Frontal cortex (tissue), 3 donors: ENCODE measurements at regions not wholly inside any gene's neighbourhood (a gene's known extent, or its start where the extent isn't known, plus 50 kb on each side); places are given as distances from the start of the nearest gene placed in this dataset.
A peak's percentile ranks its signal among the peaks of the same experiment; 100 is the strongest.

Source experiments
- DNase-seq, 2 donors: peaks; one replicate each; pipeline ENCODE4 v3.0.0; 2012; ENCODE audit warnings: low spot score in 2 of 2
- FAIRE-seq: peaks from 2 replicates; lab custom pipeline; 2012; peaks lifted over from hg19 to GRCh38; lab: Jason Lieb, UNC
- donor health status: control.
- donor health status: control.
- donor health status: control.

GRCh38 chr3:99504258-99504657, 134.1 kb upstream of the COL8A1 start:
- no peak for FAIRE-seq
- no peak for DNase-seq

GRCh38 chr3:99503350-99503749, 135.0 kb upstream of the COL8A1 start:
- FAIRE-seq (no peak), DNase-seq (no peak)

GRCh38 chr3:99502871-99503270, 135.5 kb upstream of the COL8A1 start:
- FAIRE-seq (no peak), DNase-seq (no peak)

GRCh38 chr3:99500485-99500884, 137.9 kb upstream of the COL8A1 start:
- FAIRE-seq, result no peak
- DNase-seq, result no peak

- DNase-seq (peak in 1 of 2 donors; percentile 9), FAIRE-seq (no peak)
Measured at GRCh38 chr3:99499235-99500158, 138.9 kb upstream of the COL8A1 start.

- FAIRE-seq, result no peak
Measured at GRCh38 chr3:99498550-99499234, 139.7 kb upstream of the COL8A1 start.

GRCh38 chr3:99487894-99488293, 150.5 kb upstream of the COL8A1 start:
- FAIRE-seq, result no peak
- DNase-seq, result no peak

More at GRCh38 chr3:99498550-99499234, 139.7 kb upstream of the COL8A1 start:
- DNase-seq, result no peak

GRCh38 chr3:99485286-99485685, 153.1 kb upstream of the COL8A1 start:
- FAIRE-seq, result no peak

GRCh38 chr3:99484871-99485270, 153.5 kb upstream of the COL8A1 start:
- DNase-seq (no peak), FAIRE-seq (no peak)

More at GRCh38 chr3:99485286-99485685, 153.1 kb upstream of the COL8A1 start:
- DNase-seq, result no peak

- FAIRE-seq (no peak), DNase-seq (no peak)
Measured at GRCh38 chr3:99483841-99484240, 154.6 kb upstream of the COL8A1 start.

GRCh38 chr3:99482191-99482590, 156.2 kb upstream of the COL8A1 start:
- DNase-seq (no peak), FAIRE-seq (no peak)

GRCh38 chr3:99481561-99481960, 156.8 kb upstream of the COL8A1 start:
- FAIRE-seq, result no peak
- no peak for DNase-seq

- no peak for FAIRE-seq
- no peak for DNase-seq
Measured at GRCh38 chr3:99479768-99480167, 158.6 kb upstream of the COL8A1 start.

- FAIRE-seq (no peak), DNase-seq (no peak)
Measured at GRCh38 chr3:99477650-99478049, 160.7 kb upstream of the COL8A1 start.

- DNase-seq (no peak), FAIRE-seq (peak; percentile 26)
Measured at GRCh38 chr3:99475229-99475628, 163.2 kb upstream of the COL8A1 start.

- DNase-seq (no peak), FAIRE-seq (no peak)
Measured at GRCh38 chr3:99474776-99475175, 163.6 kb upstream of the COL8A1 start.

GRCh38 chr3:99473321-99473751, 165.1 kb upstream of the COL8A1 start:
- DNase-seq (no peak), FAIRE-seq (no peak)

GRCh38 chr3:99472385-99472784, 166.0 kb upstream of the COL8A1 start:
- FAIRE-seq, result no peak

GRCh38 chr3:99471353-99472323, 166.8 kb upstream of the COL8A1 start:
- DNase-seq (no peak), FAIRE-seq (no peak)

More at GRCh38 chr3:99472385-99472784, 166.0 kb upstream of the COL8A1 start:
- DNase-seq, result no peak

GRCh38 chr3:99470841-99471240, 167.6 kb upstream of the COL8A1 start:
- DNase-seq, result no peak
- FAIRE-seq, result no peak
